CD14-positive monocyte (primary cell): ENCODE measurements at regions not wholly inside any gene's neighbourhood (a gene's known extent, or its start where the extent isn't known, plus 50 kb on each side); places are given as distances from the start of the nearest gene placed in this dataset.

ENCODE experiments used
- DNase-seq, 3 donors: peaks; one replicate each; pipeline ENCODE4 v3.0.0-alpha.2; 2011 to 2022
- H2AFZ ChIP-seq: 2 replicates; pipeline ENCODE4 v1.6.0; 2012; ENCODE audit warnings: mild to moderate bottlenecking, low read depth, low read length, inconsistent platforms; ENCODE audit not compliant: insufficient read depth, poor library complexity, severe bottlenecking
- H3K27ac ChIP-seq, 2 donors: 1 replicate in 1 of 2; 2 replicates in 1 of 2; pipeline ENCODE4 v1.5.1; 2012 to 2013; ENCODE audit warnings: low read length in 2 of 2, control low read depth in 1 of 2, inconsistent platforms in 1 of 2, low read depth in 1 of 2, mild to moderate bottlenecking in 1 of 2
- H3K27me3 ChIP-seq, 2 donors: one replicate each; pipeline versions ENCODE4 v1.6.0 to v1.6.1; 2011 to 2013; ENCODE audit warnings: low read length in 2 of 2; ENCODE audit not compliant: control insufficient read depth in 2 of 2, insufficient read depth in 2 of 2
- H3K36me3 ChIP-seq, 2 donors: replicated peaks in 1 of 2; 1 replicate in 1 of 2; 2 replicates in 1 of 2; pipeline versions ENCODE4 v1.5.1 to v1.6.1; 2012 to 2013; ENCODE audit warnings: low read length in 2 of 2, control low read depth in 1 of 2, inconsistent platforms in 1 of 2, mild to moderate bottlenecking in 1 of 2; ENCODE audit not compliant: insufficient read depth in 2 of 2, control insufficient read depth in 1 of 2
- H3K4me1 ChIP-seq, 2 donors: 1 replicate in 1 of 2; 2 replicates in 1 of 2; pipeline versions ENCODE4 v1.5.1 to v1.6.1; 2012 to 2013; ENCODE audit warnings: low read length in 2 of 2, control low read depth in 1 of 2, inconsistent platforms in 1 of 2, mild to moderate bottlenecking in 1 of 2, moderate library complexity in 1 of 2; ENCODE audit not compliant: insufficient read depth in 2 of 2, control insufficient read depth in 1 of 2
- H3K4me2 ChIP-seq: replicated peaks from 2 replicates; pipeline ENCODE3; 2012; ENCODE audit warnings: low read length, moderate library complexity, mild to moderate bottlenecking; ENCODE audit not compliant: poor library complexity, severe bottlenecking; ENCODE audit errors: extremely low read depth
- H3K4me3 ChIP-seq, 3 experiments: fragments of 200-600 bp in 1 of 3; sonication (generic) in 1 of 3; replicated peaks in 1 of 3; 1 replicate in 2 of 3; 2 replicates in 1 of 3; pipeline ENCODE4 v1.5.1; 2011 to 2013; ENCODE audit warnings: low read length in 3 of 3, mild to moderate bottlenecking in 3 of 3, control low read depth in 2 of 3, low read depth in 2 of 3, inconsistent platforms in 1 of 3, moderate library complexity in 1 of 3
- H3K79me2 ChIP-seq: 2 replicates; pipeline ENCODE4 v1.6.0; 2012; ENCODE audit warnings: mild to moderate bottlenecking, control low read depth, inconsistent platforms, low read length, moderate library complexity; ENCODE audit not compliant: insufficient read depth
- H3K9ac ChIP-seq: 2 replicates; pipeline ENCODE4 v1.6.0; 2017; ENCODE audit warnings: low read length, mild to moderate bottlenecking; ENCODE audit not compliant: insufficient read depth, poor library complexity, severe bottlenecking
- H3K9me3 ChIP-seq, 2 donors: replicated peaks in 1 of 2; 1 replicate in 1 of 2; 2 replicates in 1 of 2; pipeline versions ENCODE4 v1.5.1 to v1.6.1; 2012 to 2013; ENCODE audit warnings: low read length in 2 of 2, control low read depth in 1 of 2; ENCODE audit not compliant: control insufficient read depth in 1 of 2, insufficient read depth in 1 of 2
- H4K20me1 ChIP-seq: 2 replicates; pipeline ENCODE4 v1.6.0; 2012; ENCODE audit warnings: mild to moderate bottlenecking, low read length, control low read depth, moderate library complexity; ENCODE audit not compliant: insufficient read depth
- H3K27ac Mint-ChIP-seq, 7 donors: one replicate each; pipeline ENCODE4 v1.8.0; 2020; ENCODE audit warnings: mild to moderate bottlenecking in 7 of 7, mixed read lengths in 7 of 7, moderate library complexity in 6 of 7, inconsistent platforms in 2 of 7
- H3K27me3 Mint-ChIP-seq, 3 donors: one replicate each; pipeline ENCODE4 v1.8.0; 2021 to 2022; ENCODE audit warnings: low read depth in 3 of 3, mild to moderate bottlenecking in 3 of 3, mixed read lengths in 3 of 3, moderate library complexity in 3 of 3, inconsistent platforms in 1 of 3
- H3K36me3 Mint-ChIP-seq, 2 donors: one replicate each; pipeline ENCODE4 v1.8.0; 2020; ENCODE audit warnings: mixed read lengths in 2 of 2, inconsistent platforms in 1 of 2, mild to moderate bottlenecking in 1 of 2
- H3K4me1 Mint-ChIP-seq: one replicate; pipeline ENCODE4 v1.8.0; 2020; ENCODE audit warnings: mild to moderate bottlenecking, mixed read lengths
- H3K4me3 Mint-ChIP-seq, 2 donors: one replicate each; pipeline ENCODE4 v1.8.0; 2020; ENCODE audit warnings: mild to moderate bottlenecking in 2 of 2, mixed read lengths in 2 of 2, moderate library complexity in 1 of 2
- H3K9me3 Mint-ChIP-seq, 7 donors: one replicate each; pipeline ENCODE4 v1.8.0; 2020 to 2022; ENCODE audit warnings: mixed read lengths in 7 of 7, mild to moderate bottlenecking in 6 of 7, moderate library complexity in 6 of 7, inconsistent platforms in 2 of 7
- WGBS: methylation state at CpG from one replicate; pipeline ENCODE4 v1.1.5; 2013; ENCODE audit warnings: missing lambda C conversion rate; ENCODE audit not compliant: insufficient coverage; 5-methylcytosine and 5-hydroxymethylcytosine counted together
- intact Hi-C, 2 donors: fragments of 100-400 bp; cut with micrococcal nuclease; formaldehyde crosslinking; loops; one replicate each; pipeline versions ENCODE4 v1.15.0 to v1.15.1; 2023
- TF ChIP-seq, protein P1 (sequence below): fragments of 200-600 bp; IDR thresholded peaks from one replicate; pipeline ENCODE4 v1.8.0; 2022; ENCODE audit warnings: antibody characterized with exemption, mild to moderate bottlenecking

DNA sequence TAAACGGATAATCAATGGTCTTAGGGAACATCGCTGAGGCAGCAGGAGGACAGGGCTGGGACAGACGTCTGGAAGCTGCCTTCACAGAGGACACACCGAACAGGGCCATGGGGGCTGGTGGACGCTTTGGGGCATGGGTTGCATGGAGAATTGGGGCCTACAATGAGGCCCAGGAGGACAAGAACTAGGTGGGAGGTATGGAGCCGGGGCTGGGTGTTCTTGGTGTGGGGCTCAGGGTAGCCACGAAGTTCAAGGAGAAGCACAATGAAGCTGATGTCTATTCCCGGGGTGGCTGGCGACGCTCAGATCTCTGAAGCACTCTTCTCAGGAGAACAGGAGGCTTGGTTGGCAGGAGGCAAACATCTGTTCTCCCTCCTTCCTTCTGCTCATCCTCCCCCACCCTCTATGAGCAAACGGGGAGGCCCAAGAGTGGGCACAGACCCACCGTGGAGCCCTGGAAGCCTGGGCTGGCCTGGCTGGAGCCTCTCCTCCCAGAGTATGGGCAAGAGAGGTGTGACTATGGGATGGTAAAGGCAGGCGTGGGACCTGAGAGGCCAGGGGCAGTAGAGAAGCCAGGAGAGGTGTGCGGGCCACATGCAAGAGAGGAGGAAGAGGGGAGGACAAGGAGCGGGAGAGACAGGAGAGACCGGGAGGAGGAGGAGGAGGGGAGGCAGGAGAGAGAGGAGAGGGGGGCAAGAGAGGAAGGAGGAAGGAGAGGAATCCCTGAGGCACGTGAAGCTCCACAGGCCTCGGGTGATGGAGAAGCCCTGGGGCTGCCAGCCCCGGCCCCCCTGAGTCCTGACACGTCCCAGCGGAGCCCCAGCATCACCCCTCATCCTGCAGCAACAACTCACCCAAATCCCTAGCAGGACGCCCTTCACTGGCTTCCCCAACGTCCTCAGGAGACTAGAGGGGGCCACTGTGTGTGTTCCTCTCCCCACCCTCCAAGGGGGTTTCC lies 159.1 kb downstream of the OLFM1 start:
- Histone ChIP-seq H3K79me2 (no peaks in the 10 kb centered on the region), H3K4me3 (no peak overlapping the region), H4K20me1 (no peaks in the 10 kb centered on the region), H3K27ac (no peak overlapping the region), H3K9me3 (no peaks in the 10 kb centered on the region), H3K4me2 (no peak overlapping the region), H2AFZ (no peak overlapping the region), H3K9ac (no peak overlapping the region), H3K27me3 (no peaks in the 10 kb centered on the region), H3K4me1 (no peaks in the 10 kb centered on the region), H3K36me3 (no peaks in the 10 kb centered on the region)
- intact Hi-C loops = no loop called here
- TF ChIP-seq, protein P1, sequence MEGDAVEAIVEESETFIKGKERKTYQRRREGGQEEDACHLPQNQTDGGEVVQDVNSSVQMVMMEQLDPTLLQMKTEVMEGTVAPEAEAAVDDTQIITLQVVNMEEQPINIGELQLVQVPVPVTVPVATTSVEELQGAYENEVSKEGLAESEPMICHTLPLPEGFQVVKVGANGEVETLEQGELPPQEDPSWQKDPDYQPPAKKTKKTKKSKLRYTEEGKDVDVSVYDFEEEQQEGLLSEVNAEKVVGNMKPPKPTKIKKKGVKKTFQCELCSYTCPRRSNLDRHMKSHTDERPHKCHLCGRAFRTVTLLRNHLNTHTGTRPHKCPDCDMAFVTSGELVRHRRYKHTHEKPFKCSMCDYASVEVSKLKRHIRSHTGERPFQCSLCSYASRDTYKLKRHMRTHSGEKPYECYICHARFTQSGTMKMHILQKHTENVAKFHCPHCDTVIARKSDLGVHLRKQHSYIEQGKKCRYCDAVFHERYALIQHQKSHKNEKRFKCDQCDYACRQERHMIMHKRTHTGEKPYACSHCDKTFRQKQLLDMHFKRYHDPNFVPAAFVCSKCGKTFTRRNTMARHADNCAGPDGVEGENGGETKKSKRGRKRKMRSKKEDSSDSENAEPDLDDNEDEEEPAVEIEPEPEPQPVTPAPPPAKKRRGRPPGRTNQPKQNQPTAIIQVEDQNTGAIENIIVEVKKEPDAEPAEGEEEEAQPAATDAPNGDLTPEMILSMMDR = no peak
- DNase-seq = no peak
- peak overlapping the region in 1 of 7 donors; percentile 68 for H3K27ac Mint-ChIP-seq
- WGBS = 85% methylated on average over 14 of the region's 23 CpGs
- H3K9me3 Mint-ChIP-seq = peaks cover 0 to 3% (median 0%) of the 10 kb centered on the region in 7 donors
- no peaks in the 10 kb centered on the region for H3K36me3 Mint-ChIP-seq
- H3K4me1 Mint-ChIP-seq = no peaks in the 10 kb centered on the region
- H3K4me3 Mint-ChIP-seq = no peak overlapping the region
- peaks cover 7 to 20% (median 8%) of the 10 kb centered on the region in 3 donors for H3K27me3 Mint-ChIP-seq

DNA sequence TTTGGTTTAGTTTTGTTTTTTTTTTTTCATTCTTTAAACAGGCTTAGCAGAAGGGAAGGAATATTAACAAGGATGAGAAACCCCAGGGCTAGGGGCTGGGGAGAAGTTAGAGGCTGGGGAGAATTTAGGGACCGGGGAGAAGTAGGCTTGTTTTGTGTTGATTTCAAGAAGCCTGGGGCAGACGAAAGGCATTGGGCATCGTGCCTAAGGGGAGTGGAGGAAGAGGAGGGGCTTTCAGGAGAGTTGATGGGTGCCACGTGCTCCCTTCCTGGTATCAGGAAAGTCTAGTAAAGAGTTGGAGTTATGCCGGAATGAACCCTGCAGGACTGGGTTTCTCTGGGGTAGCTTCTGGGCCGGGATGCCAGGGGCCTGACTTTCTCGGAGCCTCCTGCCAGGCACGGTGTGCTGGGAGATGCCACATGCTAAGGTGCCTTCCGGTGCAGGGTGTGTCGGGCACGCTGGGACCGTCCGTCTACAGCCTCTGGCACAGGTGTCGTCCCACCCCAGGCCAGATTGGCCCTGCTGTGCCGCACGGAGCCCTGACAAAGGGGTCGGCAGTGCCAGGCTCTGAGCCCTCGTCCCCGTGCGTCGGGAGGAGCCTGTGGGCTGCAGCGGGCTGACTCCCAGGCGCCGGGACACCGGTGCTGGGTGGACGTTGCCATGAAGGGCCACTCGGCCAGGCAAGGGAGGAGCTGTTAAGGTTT lies 159.9 kb downstream of the OLFM1 start:
- H3K27me3 Mint-ChIP-seq = peaks cover 6 to 15% (median 7%) of the 10 kb centered on the region in 3 donors
- intact Hi-C loops = no loop called here
- no peak overlapping the region for H3K4me2 ChIP-seq
- no peaks in the 10 kb centered on the region for H3K4me1 ChIP-seq
- WGBS = 76% methylated on average over 17 of the region's 27 CpGs
- no peaks in the 10 kb centered on the region for H3K9me3 ChIP-seq
- no peaks in the 10 kb centered on the region for H3K36me3 ChIP-seq
- H4K20me1 ChIP-seq = no peaks in the 10 kb centered on the region
- no peak overlapping the region for H3K4me3 Mint-ChIP-seq
- H3K27ac ChIP-seq = no peak overlapping the region
- peaks cover 0 to 3% (median 0%) of the 10 kb centered on the region in 7 donors for H3K9me3 Mint-ChIP-seq
- H3K79me2 ChIP-seq = no peaks in the 10 kb centered on the region
- DNase-seq = no peak
- H3K36me3 Mint-ChIP-seq = no peaks in the 10 kb centered on the region
- H3K27ac Mint-ChIP-seq = no peak overlapping the region
- TF ChIP-seq, protein P1 = no peak
- no peaks in the 10 kb centered on the region for H3K4me1 Mint-ChIP-seq
- H3K27me3 ChIP-seq = no peaks in the 10 kb centered on the region
- H3K4me3 ChIP-seq = no peak overlapping the region
- H2AFZ ChIP-seq = no peak overlapping the region
- no peak overlapping the region for H3K9ac ChIP-seq
